ENCODE measurements at regions not wholly inside any gene's neighbourhood (a gene's known extent, or its start where the extent isn't known, plus 50 kb on each side); places are given as distances from the start of the nearest gene placed in this dataset.

DNA sequence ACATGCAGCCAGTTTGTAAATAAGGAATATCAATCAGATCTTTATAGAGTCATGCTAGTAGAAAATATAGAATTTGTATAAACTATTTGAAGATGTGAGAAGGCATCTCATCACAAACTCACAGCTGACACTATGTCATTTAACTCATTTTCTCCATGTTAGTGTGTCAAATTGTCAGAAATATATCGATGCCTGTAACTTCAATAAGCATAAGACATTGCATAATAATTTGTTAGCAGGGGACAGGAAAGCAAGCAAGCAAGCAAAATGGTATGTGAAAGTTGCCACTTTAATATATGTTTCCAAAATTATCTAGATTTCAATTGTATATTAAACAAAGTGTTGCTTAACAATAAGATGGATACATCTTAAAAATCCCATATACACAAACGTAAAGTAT, 571.0 kb downstream of the ARL4A start:
- TF ChIP-seq EZH2 (IDR thresholded peaks at IDR 0.05), result no peak
- no peak for TF ChIP-seq POLR2AphosphoS5 (IDR thresholded peaks at IDR 0.05; ENCODE audit: borderline replicate concordance, low read depth, low read length)
- no peak for TF ChIP-seq FOXP2 (optimal IDR thresholded peaks at IDR 0.05; ENCODE audit: control extremely low read depth, extremely low read length, insufficient read depth)
